Muscle of leg (tissue), 3 donors: ENCODE measurements at regions not wholly inside any gene's neighbourhood (a gene's known extent, or its start where the extent isn't known, plus 50 kb on each side); places are given as distances from the start of the nearest gene placed in this dataset.
"Not testable (repeated sequence)": the region's sequence is repeated elsewhere in the genome, so short reads cannot be mapped to it uniquely, and the experiment has no call there.

Source experiments
- DNase-seq: peaks from one replicate; pipeline ENCODE4 v3.0.0; 2013
- H3K27ac ChIP-seq: one replicate; pipeline ENCODE4 v1.5.1; 2013; ENCODE audit warnings: mild to moderate bottlenecking, low read length, control low read depth
- H3K27me3 ChIP-seq: one replicate; pipeline ENCODE4 v1.6.1; 2013; ENCODE audit warnings: low read length; ENCODE audit not compliant: control insufficient read depth, insufficient read depth
- H3K36me3 ChIP-seq: one replicate; pipeline ENCODE4 v1.6.1; 2013; ENCODE audit warnings: low read length; ENCODE audit not compliant: control insufficient read depth, insufficient read depth
- H3K4me1 ChIP-seq: one replicate; pipeline ENCODE4 v1.6.1; 2013; ENCODE audit warnings: low read length; ENCODE audit not compliant: control insufficient read depth, insufficient read depth
- H3K4me3 ChIP-seq: one replicate; pipeline ENCODE4 v1.5.1; 2013; ENCODE audit warnings: low read length, control low read depth
- H3K9me3 ChIP-seq: replicated peaks from 2 replicates; pipeline ENCODE4 v1.6.1; 2013; ENCODE audit warnings: low read depth, low read length; ENCODE audit not compliant: control insufficient read depth
- WGBS: methylation state at CpG from one replicate; pipeline ENCODE4 v1.1.5; 2013; ENCODE audit warnings: missing lambda C conversion rate; ENCODE audit not compliant: insufficient coverage; 5-methylcytosine and 5-hydroxymethylcytosine counted together

GRCh38 chr15:72843340-72843739 is 59.8 kb upstream of the ADPGK start:
- not testable (repeated sequence) for H3K36me3 ChIP-seq, H3K27ac ChIP-seq, H3K4me3 ChIP-seq, H3K27me3 ChIP-seq, H3K9me3 ChIP-seq, DNase-seq
- peaks cover 20% of the 10 kb centered on the region for H3K4me1 ChIP-seq
- WGBS: no CpG with 5 or more reads among the region's 4 CpGs

DNA sequence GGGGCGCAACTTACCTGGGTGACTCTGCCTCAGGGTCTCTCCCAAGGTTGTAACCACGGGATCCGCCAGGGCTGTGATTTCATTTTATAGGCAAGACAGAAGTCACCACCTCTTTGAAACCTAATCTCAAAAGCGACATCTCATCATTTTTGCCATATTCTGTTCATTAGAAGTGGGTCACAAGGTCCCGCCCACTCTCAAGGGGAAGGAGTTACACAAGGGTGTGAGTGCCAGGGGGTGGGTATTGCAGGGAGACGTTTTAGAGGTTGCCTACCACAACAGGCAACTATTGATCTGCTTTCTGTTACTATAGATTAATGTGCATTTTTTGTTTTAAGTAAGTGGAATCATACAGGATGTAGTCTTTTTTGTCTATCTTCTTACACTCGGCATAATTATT is 56.6 kb upstream of the ADPGK start:
- no peak overlapping the region for H3K27ac ChIP-seq
- H3K9me3 ChIP-seq: no peaks in the 10 kb centered on the region
- H3K36me3 ChIP-seq: no peaks in the 10 kb centered on the region
- no peak for DNase-seq
- 87% methylated on average over 3 of the region's 7 CpGs for WGBS
- no peaks in the 10 kb centered on the region for H3K27me3 ChIP-seq
- H3K4me3 ChIP-seq: no peak overlapping the region
- H3K4me1 ChIP-seq: peaks cover 28% of the 10 kb centered on the region

GRCh38 chr15:72838311-72838731 is 54.8 kb upstream of the ADPGK start:
- DNase-seq: peak; percentile 33
- no peaks in the 10 kb centered on the region for H3K27me3 ChIP-seq
- no peaks in the 10 kb centered on the region for H3K9me3 ChIP-seq
- H3K27ac ChIP-seq: peak overlapping the region; percentile 45
- peaks cover 33% of the 10 kb centered on the region for H3K4me1 ChIP-seq
- no peaks in the 10 kb centered on the region for H3K36me3 ChIP-seq
- WGBS: 79% methylated on average over 2 of the region's 5 CpGs
- H3K4me3 ChIP-seq: no peak overlapping the region

- H3K9me3 ChIP-seq: no peaks in the 10 kb centered on the region
- no peak overlapping the region for H3K4me3 ChIP-seq
- 48% methylated on average over 3 of the region's 6 CpGs for WGBS
- no peaks in the 10 kb centered on the region for H3K36me3 ChIP-seq
- H3K27me3 ChIP-seq: no peaks in the 10 kb centered on the region
- peak; percentile 76 for DNase-seq
- peak overlapping the region; percentile 83 for H3K27ac ChIP-seq
- H3K4me1 ChIP-seq: peaks cover 33% of the 10 kb centered on the region
Observed at GRCh38 chr15:72836676-72837330, 53.2 kb upstream of the ADPGK start.

GRCh38 chr15:72835294-72835890 is 51.8 kb upstream of the ADPGK start:
- H3K4me1 ChIP-seq: peaks cover 33% of the 10 kb centered on the region

GRCh38 chr15:72833561-72833960 is 50.0 kb upstream of the ADPGK start:
- peaks cover 28% of the 10 kb centered on the region for H3K4me1 ChIP-seq
- no peak overlapping the region for H3K27ac ChIP-seq
- no peak overlapping the region for H3K4me3 ChIP-seq
- WGBS: no CpG with 5 or more reads among the region's 2 CpGs
- no peaks in the 10 kb centered on the region for H3K36me3 ChIP-seq
- H3K27me3 ChIP-seq: no peaks in the 10 kb centered on the region
- DNase-seq: no peak
- no peaks in the 10 kb centered on the region for H3K9me3 ChIP-seq

More at GRCh38 chr15:72835294-72835890, 51.8 kb upstream of the ADPGK start:
- Histone ChIP-seq H3K4me3 (no peak overlapping the region), H3K27ac (peak overlapping the region; percentile 35), H3K36me3 (no peaks in the 10 kb centered on the region), H3K27me3 (no peaks in the 10 kb centered on the region), H3K9me3 (no peaks in the 10 kb centered on the region)
- peak; percentile 53 for DNase-seq
